Esophagus squamous epithelium (tissue), 5 donors: ENCODE measurements at regions not wholly inside any gene's neighbourhood (a gene's known extent, or its start where the extent isn't known, plus 50 kb on each side); places are given as distances from the start of the nearest gene placed in this dataset.

ENCODE experiments used
- DNase-seq: peaks from one replicate; lab custom pipeline; 2025; lab: John Stamatoyannopoulos, UW
- H3K27ac ChIP-seq, 4 donors: fragments of 200-600 bp; sonication (generic); one replicate each; pipeline ENCODE4 v1.5.1; 2016 to 2019; ENCODE audit warnings: mild to moderate bottlenecking in 1 of 4
- H3K27me3 ChIP-seq, 4 donors: fragments of 200-600 bp; sonication (generic); 1 replicate in 3 of 4; 2 replicates in 1 of 4; pipeline versions ENCODE4 v1.5.1 to v1.6.0; 2017 to 2021; ENCODE audit warnings: antibody characterized with exemption in 1 of 4
- H3K36me3 ChIP-seq, 3 donors: fragments of 200-600 bp; sonication (generic); one replicate each; pipeline ENCODE4 v1.5.1; 2016 to 2019
- H3K4me1 ChIP-seq, 3 donors: fragments of 200-600 bp; sonication (generic); one replicate each; pipeline ENCODE4 v1.5.1; 2017 to 2019
- H3K4me3 ChIP-seq, 4 donors: fragments of 200-600 bp; sonication (generic); 1 replicate in 3 of 4; 2 replicates in 1 of 4; pipeline ENCODE4 v1.5.1; 2016 to 2019; ENCODE audit warnings: mild to moderate bottlenecking in 2 of 4, moderate library complexity in 1 of 4
- H3K9me3 ChIP-seq, 3 donors: fragments of 200-600 bp; sonication (generic); one replicate each; pipeline ENCODE4 v1.5.1; 2016 to 2019
- POLR2A ChIP-seq, 4 donors: fragments of 450-650 bp; IDR thresholded peaks; one replicate each; pipeline ENCODE4 v1.6.1; 2017; ENCODE audit warnings: antibody characterized with exemption in 4 of 4, mild to moderate bottlenecking in 4 of 4, moderate library complexity in 3 of 4
- WGBS, 2 donors: methylation state at CpG; one replicate each; pipeline ENCODE4 v1.1.5; 2018; 5-methylcytosine and 5-hydroxymethylcytosine counted together
- intact Hi-C: fragments of 100-400 bp; cut with DNase I; formaldehyde crosslinking; loops from one replicate; pipeline ENCODE4 v1.15.0; 2022
- TF ChIP-seq, protein P1 (sequence below), 6 experiments: fragments of 450-650 bp in 4 of 6; fragments of 200-600 bp in 2 of 6; sonication (generic) in 2 of 6; IDR thresholded peaks; one replicate each; pipeline ENCODE4 v1.5.1; 2016 to 2019; ENCODE audit warnings: antibody characterized with exemption in 6 of 6, mild to moderate bottlenecking in 4 of 6, moderate library complexity in 4 of 6
- donor health status: DM: yes; HTN: yes; CAD: no.

DNA sequence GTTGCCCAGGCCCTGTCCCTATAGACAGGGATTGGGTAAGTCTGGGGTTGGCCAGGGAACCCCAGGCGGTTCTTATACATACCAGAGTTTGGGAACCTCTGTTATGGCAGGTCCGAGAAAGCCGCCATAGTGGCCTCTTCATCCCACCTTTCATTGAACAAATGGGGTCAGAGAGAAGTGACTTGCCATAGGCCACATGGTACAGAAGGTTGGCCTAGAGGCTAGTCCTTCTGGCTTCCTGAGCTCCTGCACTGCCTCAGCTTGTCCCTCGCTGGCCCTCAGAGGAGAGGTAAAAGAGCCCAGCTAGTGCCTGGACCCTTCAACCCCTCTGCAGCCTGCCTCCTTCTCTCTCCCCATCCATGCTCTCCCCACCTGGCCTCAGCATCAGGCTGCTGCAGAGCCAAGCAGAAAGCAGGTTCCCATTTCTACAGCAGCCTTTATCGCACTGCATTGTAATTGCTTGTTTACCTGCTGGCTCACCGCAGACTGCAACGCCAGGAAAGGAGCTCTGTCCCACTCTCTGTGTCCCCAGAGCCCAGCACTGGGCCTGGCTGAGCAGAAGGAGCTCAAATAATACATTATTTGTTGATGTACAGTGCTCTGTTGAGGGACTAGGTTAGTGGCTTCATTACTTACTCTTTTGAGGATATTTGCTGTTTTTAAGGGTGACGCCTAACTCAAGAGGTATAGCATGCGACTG, 103.6 kb downstream of the TRIM29 start:
- Histone ChIP-seq H3K36me3 (no peaks in the 10 kb centered on the region), H3K27ac (no peak overlapping the region), H3K4me3 (no peak overlapping the region), H3K4me1 (no peaks in the 10 kb centered on the region), H3K9me3 (peaks cover 0 to 6% (median 0%) of the 10 kb centered on the region in 3 donors), H3K27me3 (peaks cover 0 to 33% (median 0%) of the 10 kb centered on the region in 4 donors)
- TF ChIP-seq, protein P1, sequence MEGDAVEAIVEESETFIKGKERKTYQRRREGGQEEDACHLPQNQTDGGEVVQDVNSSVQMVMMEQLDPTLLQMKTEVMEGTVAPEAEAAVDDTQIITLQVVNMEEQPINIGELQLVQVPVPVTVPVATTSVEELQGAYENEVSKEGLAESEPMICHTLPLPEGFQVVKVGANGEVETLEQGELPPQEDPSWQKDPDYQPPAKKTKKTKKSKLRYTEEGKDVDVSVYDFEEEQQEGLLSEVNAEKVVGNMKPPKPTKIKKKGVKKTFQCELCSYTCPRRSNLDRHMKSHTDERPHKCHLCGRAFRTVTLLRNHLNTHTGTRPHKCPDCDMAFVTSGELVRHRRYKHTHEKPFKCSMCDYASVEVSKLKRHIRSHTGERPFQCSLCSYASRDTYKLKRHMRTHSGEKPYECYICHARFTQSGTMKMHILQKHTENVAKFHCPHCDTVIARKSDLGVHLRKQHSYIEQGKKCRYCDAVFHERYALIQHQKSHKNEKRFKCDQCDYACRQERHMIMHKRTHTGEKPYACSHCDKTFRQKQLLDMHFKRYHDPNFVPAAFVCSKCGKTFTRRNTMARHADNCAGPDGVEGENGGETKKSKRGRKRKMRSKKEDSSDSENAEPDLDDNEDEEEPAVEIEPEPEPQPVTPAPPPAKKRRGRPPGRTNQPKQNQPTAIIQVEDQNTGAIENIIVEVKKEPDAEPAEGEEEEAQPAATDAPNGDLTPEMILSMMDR (IDR thresholded peaks at IDR 0.05), result no peak
- TF ChIP-seq POLR2A (IDR thresholded peaks at IDR 0.05), result no peak
- DNase-seq, result no peak
- WGBS, 2 donors, result 84 to 86% methylated on average over 5 to 8 of the region's 9 CpGs
- intact Hi-C loops, result no loop called here

DNA sequence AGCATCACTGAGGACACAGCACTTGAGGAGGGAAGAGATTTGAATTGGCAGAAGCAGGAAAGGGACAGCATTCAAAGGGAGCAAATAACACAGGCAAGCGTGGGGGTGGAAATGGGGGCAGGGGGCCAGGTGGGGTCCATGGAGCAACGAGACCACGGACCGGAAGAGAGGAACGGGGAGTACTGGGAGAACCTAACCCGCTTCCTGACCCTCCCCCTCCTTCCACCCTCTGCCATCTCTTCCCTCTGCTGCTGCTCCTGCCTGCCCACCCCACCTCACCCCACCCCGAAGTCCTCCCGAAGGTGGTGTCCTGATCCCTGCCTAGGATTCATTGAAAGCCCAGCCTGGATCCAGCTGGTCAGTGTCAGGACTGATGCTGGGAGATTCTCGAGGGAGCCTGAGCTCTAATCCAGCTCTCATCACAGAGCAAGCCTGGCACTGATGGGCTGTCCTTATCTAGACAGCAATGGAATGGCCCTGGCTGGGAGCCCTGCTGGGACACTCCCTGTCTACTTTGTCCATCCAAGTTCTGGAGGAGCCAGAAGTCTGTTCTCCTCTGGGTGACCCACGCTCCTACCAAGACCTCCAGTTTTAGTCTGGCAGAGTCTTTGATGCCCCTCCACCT, 105.0 kb downstream of the TRIM29 start:
- H3K36me3 ChIP-seq, result no peaks in the 10 kb centered on the region
- no peak for DNase-seq
- TF ChIP-seq, protein P1 (IDR thresholded peaks at IDR 0.05), result no peak
- no peak for TF ChIP-seq POLR2A (IDR thresholded peaks at IDR 0.05)
- H3K4me3 ChIP-seq, result no peak overlapping the region
- peaks cover 0 to 45% (median 0%) of the 10 kb centered on the region in 4 donors for H3K27me3 ChIP-seq
- no peak overlapping the region for H3K27ac ChIP-seq
- intact Hi-C loops, result no loop called here
- peaks cover 0 to 6% (median 0%) of the 10 kb centered on the region in 3 donors for H3K9me3 ChIP-seq
- no peaks in the 10 kb centered on the region for H3K4me1 ChIP-seq
- 52 to 70% methylated on average over 7 to 8 of the region's 10 CpGs for WGBS, 2 donors

DNA sequence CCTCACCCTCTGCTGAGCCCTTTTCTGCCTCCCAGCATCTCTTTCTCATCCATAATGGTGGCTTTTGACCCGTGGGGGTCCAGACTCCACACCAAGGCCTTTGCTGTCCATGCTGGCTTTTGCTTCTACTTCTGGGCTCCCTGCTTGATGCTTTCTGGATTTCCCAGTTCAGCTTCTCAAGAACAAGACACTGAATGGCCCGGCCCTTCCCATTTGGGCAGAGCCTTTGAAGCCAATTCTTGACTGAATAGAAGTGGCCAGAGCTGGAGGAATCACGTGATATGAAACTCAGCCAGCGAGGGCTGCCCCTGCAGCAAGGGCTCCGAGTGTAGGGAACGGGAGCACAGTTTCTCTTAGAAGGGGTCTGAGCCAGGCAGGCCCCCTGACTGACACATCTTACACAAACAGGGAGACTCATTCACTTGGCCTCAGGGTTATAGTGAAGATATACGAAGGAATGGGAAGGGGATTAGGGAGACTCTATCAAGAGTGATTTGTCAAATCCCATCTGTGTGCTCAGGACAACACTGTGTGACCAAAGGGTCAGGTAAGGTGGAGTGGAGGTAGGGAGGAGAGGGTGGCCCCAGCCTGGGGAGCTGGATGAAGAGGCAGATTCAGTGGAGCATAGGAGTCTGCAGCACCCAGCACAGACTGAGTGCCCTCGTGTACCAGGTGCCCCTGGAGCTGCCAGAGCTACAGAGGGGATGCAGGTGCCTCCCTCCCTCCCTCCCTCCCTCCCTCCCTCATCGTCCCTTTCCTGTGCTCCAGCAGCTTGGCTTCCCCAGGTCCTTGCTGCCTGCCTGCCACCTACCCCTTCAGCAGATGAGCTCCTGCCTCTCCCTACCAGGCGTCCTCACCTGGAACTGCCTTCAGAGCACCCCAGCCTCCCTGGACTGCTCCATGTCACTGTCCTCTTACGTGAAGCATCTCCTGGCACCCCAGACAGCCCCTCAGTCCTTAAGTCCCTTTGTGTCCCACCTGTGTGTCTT, 106.0 kb downstream of the TRIM29 start:
- peaks cover 0 to 55% (median 0%) of the 10 kb centered on the region in 4 donors for H3K27me3 ChIP-seq
- no peak for DNase-seq
- H3K27ac ChIP-seq, result no peak overlapping the region
- no peaks in the 10 kb centered on the region for H3K4me1 ChIP-seq
- H3K9me3 ChIP-seq, result peaks cover 0 to 6% (median 0%) of the 10 kb centered on the region in 3 donors
- no peak for TF ChIP-seq POLR2A (IDR thresholded peaks at IDR 0.05)
- TF ChIP-seq, protein P1 (IDR thresholded peaks at IDR 0.05), result no peak
- 59 to 64% methylated on average over 4 to 6 of the region's 11 CpGs for WGBS, 2 donors
- intact Hi-C loops, result no loop called here
- no peak overlapping the region for H3K4me3 ChIP-seq
- no peaks in the 10 kb centered on the region for H3K36me3 ChIP-seq

DNA sequence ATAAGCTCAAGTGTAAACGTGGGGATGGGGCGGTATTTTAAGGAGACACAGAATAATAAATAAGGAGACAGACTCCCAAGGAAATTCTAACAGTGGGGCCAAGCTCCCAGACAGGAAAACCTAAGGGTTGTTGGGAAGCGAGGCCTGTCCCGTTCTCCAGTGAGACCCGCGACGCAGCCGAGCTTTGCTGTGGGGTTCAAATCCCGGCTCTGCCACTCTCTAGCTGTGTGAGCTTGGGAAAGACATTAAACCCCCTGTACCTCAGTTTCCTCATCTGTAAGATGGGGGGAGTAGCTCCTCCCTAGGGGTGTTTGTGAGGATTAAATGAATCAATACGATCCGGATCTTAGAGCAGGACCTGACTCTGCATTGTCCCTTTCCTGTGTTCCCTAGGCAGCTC, 106.8 kb downstream of the TRIM29 start:
- Histone ChIP-seq H3K36me3 (no peaks in the 10 kb centered on the region), H3K4me1 (no peaks in the 10 kb centered on the region), H3K27ac (no peak overlapping the region), H3K4me3 (no peak overlapping the region), H3K27me3 (peaks cover 0 to 61% (median 0%) of the 10 kb centered on the region in 4 donors), H3K9me3 (peaks cover 0 to 6% (median 0%) of the 10 kb centered on the region in 3 donors)
- WGBS, 2 donors, result 78 to 82% methylated on average over 11 of the region's 11 CpGs
- no peak for DNase-seq
- intact Hi-C loops, result no loop called here
- TF ChIP-seq POLR2A (IDR thresholded peaks at IDR 0.05), result no peak
- TF ChIP-seq, protein P1 (IDR thresholded peaks at IDR 0.05), result no peak
